ENCODE measurements at regions not wholly inside any gene's neighbourhood (a gene's known extent, or its start where the extent isn't known, plus 50 kb on each side); places are given as distances from the start of the nearest gene placed in this dataset.

GRCh38 chr12:40172879-40173278 lies 51.9 kb upstream of the LRRK2 start:
- H3K27me3 ChIP-seq (replicated peaks; ENCODE audit: insufficient read depth, low read depth, low read length, poor library complexity), result no peaks in the 10 kb centered on the region
- no peak overlapping the region for H3K27ac ChIP-seq (ENCODE audit: low read depth, low read length, poor library complexity, severe bottlenecking)
- intact Hi-C loops (cut with micrococcal nuclease; ENCODE audit: unreplicated experiment), result no loop called here
- no peak overlapping the region for H3K4me3 ChIP-seq (ENCODE audit: low read depth, low read length, poor library complexity, severe bottlenecking)
- no peaks in the 10 kb centered on the region for H3K36me3 ChIP-seq (ENCODE audit: insufficient read depth, low read length, poor library complexity, severe bottlenecking)
- POLR2A ChIA-PET (ENCODE audit: low non-redundant PET), result no interaction called here
- CTCF ChIA-PET, result no interaction called here
- no TSS peak for BruUV-seq (replicated peaks)
- no peaks in the 10 kb centered on the region for H3K4me1 ChIP-seq (ENCODE audit: insufficient read depth, low read length, poor library complexity, severe bottlenecking)
- H3K9me3 ChIP-seq (ENCODE audit: low read depth, low read length, poor library complexity, severe bottlenecking), result no peaks in the 10 kb centered on the region
- no peak for DNase-seq (ENCODE audit: low spot score)
- TF ChIP-seq EZH2 (IDR thresholded peaks at IDR 0.05; ENCODE audit: borderline replicate concordance, low read depth, low read length, poor library complexity, severe bottlenecking), result no peak

- Histone ChIP-seq H3K4me1 (ENCODE audit: insufficient read depth, low read length, poor library complexity, severe bottlenecking) (no peaks in the 10 kb centered on the region), H3K4me3 (ENCODE audit: low read depth, low read length, poor library complexity, severe bottlenecking) (no peak overlapping the region), H3K36me3 (ENCODE audit: insufficient read depth, low read length, poor library complexity, severe bottlenecking) (no peaks in the 10 kb centered on the region), H3K9me3 (ENCODE audit: low read depth, low read length, poor library complexity, severe bottlenecking) (no peaks in the 10 kb centered on the region), H3K27ac (ENCODE audit: low read depth, low read length, poor library complexity, severe bottlenecking) (no peak overlapping the region), H3K27me3 (replicated peaks; ENCODE audit: insufficient read depth, low read depth, low read length, poor library complexity) (no peaks in the 10 kb centered on the region)
- POLR2A ChIA-PET (ENCODE audit: low non-redundant PET), result no interaction called here
- intact Hi-C loops (cut with micrococcal nuclease; ENCODE audit: unreplicated experiment), result no loop called here
- DNase-seq (ENCODE audit: low spot score), result no peak
- TF ChIP-seq CTCF (conservative IDR thresholded peaks at IDR 0.05; ENCODE audit: low read depth, low read length), result no peak
- CTCF ChIA-PET, result no interaction called here
- BruUV-seq (replicated peaks), result no TSS peak
Observed at GRCh38 chr12:40171501-40171900, 53.3 kb upstream of the LRRK2 start.

GRCh38 chr12:40171066-40171465 lies 53.7 kb upstream of the LRRK2 start:
- intact Hi-C loops (cut with micrococcal nuclease; ENCODE audit: unreplicated experiment), result no loop called here
- H3K36me3 ChIP-seq (ENCODE audit: insufficient read depth, low read length, poor library complexity, severe bottlenecking), result no peaks in the 10 kb centered on the region
- H3K27ac ChIP-seq (ENCODE audit: low read depth, low read length, poor library complexity, severe bottlenecking), result no peak overlapping the region
- no peak overlapping the region for H3K4me3 ChIP-seq (ENCODE audit: low read depth, low read length, poor library complexity, severe bottlenecking)
- no peaks in the 10 kb centered on the region for H3K4me1 ChIP-seq (ENCODE audit: insufficient read depth, low read length, poor library complexity, severe bottlenecking)
- no peaks in the 10 kb centered on the region for H3K27me3 ChIP-seq (replicated peaks; ENCODE audit: insufficient read depth, low read depth, low read length, poor library complexity)
- no TSS peak for BruUV-seq (replicated peaks)
- CTCF ChIA-PET, result no interaction called here
- no peaks in the 10 kb centered on the region for H3K9me3 ChIP-seq (ENCODE audit: low read depth, low read length, poor library complexity, severe bottlenecking)
- no peak for TF ChIP-seq EZH2 (IDR thresholded peaks at IDR 0.05; ENCODE audit: borderline replicate concordance, low read depth, low read length, poor library complexity, severe bottlenecking)
- no peak for TF ChIP-seq CTCF (conservative IDR thresholded peaks at IDR 0.05; ENCODE audit: low read depth, low read length)
- POLR2A ChIA-PET (ENCODE audit: low non-redundant PET), result no interaction called here
- DNase-seq (ENCODE audit: low spot score), result no peak

- TF ChIP-seq CTCF (conservative IDR thresholded peaks at IDR 0.05; ENCODE audit: low read depth, low read length) (no peak), EZH2 (IDR thresholded peaks at IDR 0.05; ENCODE audit: borderline replicate concordance, low read depth, low read length, poor library complexity, severe bottlenecking) (no peak)
- Histone ChIP-seq H3K36me3 (ENCODE audit: insufficient read depth, low read length, poor library complexity, severe bottlenecking) (no peaks in the 10 kb centered on the region), H3K4me3 (ENCODE audit: low read depth, low read length, poor library complexity, severe bottlenecking) (no peak overlapping the region), H3K27me3 (replicated peaks; ENCODE audit: insufficient read depth, low read depth, low read length, poor library complexity) (no peaks in the 10 kb centered on the region), H3K4me1 (ENCODE audit: insufficient read depth, low read length, poor library complexity, severe bottlenecking) (no peaks in the 10 kb centered on the region), H3K9me3 (ENCODE audit: low read depth, low read length, poor library complexity, severe bottlenecking) (no peaks in the 10 kb centered on the region), H3K27ac (ENCODE audit: low read depth, low read length, poor library complexity, severe bottlenecking) (no peak overlapping the region)
- intact Hi-C loops (cut with micrococcal nuclease; ENCODE audit: unreplicated experiment), result no loop called here
- ChIA-PET POLR2A (ENCODE audit: low non-redundant PET) (no interaction called here), CTCF (no interaction called here)
- no TSS peak for BruUV-seq (replicated peaks)
- no peak for DNase-seq (ENCODE audit: low spot score)
Observed at GRCh38 chr12:40170593-40170992, 54.2 kb upstream of the LRRK2 start.

Data from A673 (cell line).